DND-41 (cell line): ENCODE measurements at regions not wholly inside any gene's neighbourhood (a gene's known extent, or its start where the extent isn't known, plus 50 kb on each side); places are given as distances from the start of the nearest gene placed in this dataset.

Experiments used
- ATAC-seq: fragments of 200-7000 bp; cut with Tn5 transposase; 3 replicates; pipeline ENCODE4 v1.9.1; 2021; ENCODE audit warnings: low read depth; ENCODE audit not compliant: insufficient read depth
- DNase-seq: peaks from one replicate; pipeline ENCODE4 v3.0.0-alpha.2; 2020
- H2AFZ ChIP-seq: 2 replicates; pipeline ENCODE4 v1.6.0; 2012; ENCODE audit warnings: low read depth, low read length
- H3K27ac ChIP-seq: 2 replicates; pipeline ENCODE4 v1.5.1; 2012; ENCODE audit warnings: low read length, inconsistent platforms
- H3K27me3 ChIP-seq: fragments of 200-600 bp; sonication (generic); 2 replicates; pipeline ENCODE4 v1.6.0; 2012; ENCODE audit warnings: low read length, mild to moderate bottlenecking, inconsistent platforms; ENCODE audit not compliant: insufficient read depth, poor library complexity
- H3K36me3 ChIP-seq: 2 replicates; pipeline ENCODE4 v1.5.1; 2012; ENCODE audit warnings: low read length, inconsistent platforms; ENCODE audit not compliant: insufficient read depth
- H3K4me1 ChIP-seq: 2 replicates; pipeline ENCODE4 v1.5.1; 2012; ENCODE audit warnings: mild to moderate bottlenecking, low read length; ENCODE audit not compliant: insufficient read depth
- H3K4me2 ChIP-seq: 2 replicates; pipeline ENCODE4 v1.6.0; 2012; ENCODE audit warnings: mild to moderate bottlenecking, moderate library complexity, low read length, inconsistent platforms; ENCODE audit not compliant: insufficient read depth
- H3K4me3 ChIP-seq, 2 experiments: fragments of 200-600 bp in 1 of 2; shearing (Covaris generic) in 1 of 2; 2 replicates each; pipeline ENCODE4 v1.5.1; 2012 to 2016; ENCODE audit warnings: inconsistent platforms in 2 of 2, low read length in 2 of 2, mild to moderate bottlenecking in 2 of 2, low read depth in 1 of 2, moderate library complexity in 1 of 2
- H3K79me2 ChIP-seq: 2 replicates; pipeline ENCODE4 v1.6.0; 2012; ENCODE audit warnings: low read length, inconsistent platforms; ENCODE audit not compliant: insufficient read depth
- H3K9ac ChIP-seq: 2 replicates; pipeline ENCODE4 v1.6.0; 2012; ENCODE audit warnings: low read depth, mild to moderate bottlenecking, inconsistent platforms, low read length, moderate library complexity
- H3K9me3 ChIP-seq: 2 replicates; pipeline ENCODE4 v1.5.1; 2012; ENCODE audit warnings: low read length, moderate library complexity, mild to moderate bottlenecking, inconsistent platforms; ENCODE audit not compliant: insufficient read depth, severe bottlenecking
- H4K20me1 ChIP-seq: 2 replicates; pipeline ENCODE4 v1.6.0; 2012; ENCODE audit warnings: low read length; ENCODE audit not compliant: insufficient read depth
- CTCF ChIP-seq: IDR thresholded peaks from 2 replicates; pipeline ENCODE4 v1.5.1; 2012; ENCODE audit warnings: borderline replicate concordance, low read length, moderate library complexity, mild to moderate bottlenecking; ENCODE audit not compliant: poor library complexity, severe bottlenecking; ENCODE audit errors: extremely low read depth
- EZH2 ChIP-seq: IDR thresholded peaks from 3 replicates; pipeline ENCODE4 v1.6.1; 2012; ENCODE audit warnings: borderline replicate concordance, low read depth, mild to moderate bottlenecking, moderate library complexity, low read length, inconsistent platforms; ENCODE audit not compliant: severe bottlenecking

- Histone ChIP-seq H3K27me3 (no peaks in the 10 kb centered on the region), H3K4me3 (no peak overlapping the region), H3K4me1 (no peaks in the 10 kb centered on the region), H3K9me3 (no peaks in the 10 kb centered on the region), H3K79me2 (no peaks in the 10 kb centered on the region), H3K9ac (no peak overlapping the region), H2AFZ (no peak overlapping the region), H3K36me3 (no peaks in the 10 kb centered on the region), H3K4me2 (no peak overlapping the region), H4K20me1 (no peaks in the 10 kb centered on the region), H3K27ac (no peak overlapping the region)
- DNase-seq: no peak
- ATAC-seq: no peak
- TF ChIP-seq CTCF: no peak
- TF ChIP-seq EZH2: no peak
Observed at GRCh38 chr6:9467741-9468140, 947.1 kb downstream of the TFAP2A start.

- Histone ChIP-seq H3K27me3 (no peaks in the 10 kb centered on the region), H3K4me3 (no peak overlapping the region), H3K4me2 (no peak overlapping the region), H3K9ac (no peak overlapping the region), H3K4me1 (no peaks in the 10 kb centered on the region), H3K79me2 (no peaks in the 10 kb centered on the region), H3K27ac (no peak overlapping the region), H2AFZ (no peak overlapping the region), H3K9me3 (no peaks in the 10 kb centered on the region), H3K36me3 (no peaks in the 10 kb centered on the region), H4K20me1 (no peaks in the 10 kb centered on the region)
- no peak for ATAC-seq
- no peak for DNase-seq
- TF ChIP-seq CTCF (no peak), EZH2 (no peak)
Observed at GRCh38 chr6:9464583-9464982, 950.3 kb downstream of the TFAP2A start.

- H2AFZ ChIP-seq: no peak overlapping the region
- no peaks in the 10 kb centered on the region for H3K27me3 ChIP-seq
- H3K4me1 ChIP-seq: no peaks in the 10 kb centered on the region
- no peaks in the 10 kb centered on the region for H3K9me3 ChIP-seq
- TF ChIP-seq CTCF: no peak
- no peak for TF ChIP-seq EZH2
- no peaks in the 10 kb centered on the region for H4K20me1 ChIP-seq
- H3K27ac ChIP-seq: no peak overlapping the region
- no peak overlapping the region for H3K4me2 ChIP-seq
- no peaks in the 10 kb centered on the region for H3K79me2 ChIP-seq
- no peak overlapping the region for H3K9ac ChIP-seq
- no peak for ATAC-seq
- no peaks in the 10 kb centered on the region for H3K36me3 ChIP-seq
- no peak for DNase-seq
- no peak overlapping the region for H3K4me3 ChIP-seq
Observed at GRCh38 chr6:9463311-9463710, 951.6 kb downstream of the TFAP2A start.

- no peaks in the 10 kb centered on the region for H4K20me1 ChIP-seq
- H3K4me2 ChIP-seq: no peak overlapping the region
- H2AFZ ChIP-seq: no peak overlapping the region
- no peaks in the 10 kb centered on the region for H3K79me2 ChIP-seq
- no peak overlapping the region for H3K4me3 ChIP-seq
- H3K36me3 ChIP-seq: no peaks in the 10 kb centered on the region
- no peak overlapping the region for H3K9ac ChIP-seq
- TF ChIP-seq CTCF (no peak), EZH2 (no peak)
- no peaks in the 10 kb centered on the region for H3K9me3 ChIP-seq
- ATAC-seq: no peak
- no peak for DNase-seq
- H3K27ac ChIP-seq: no peak overlapping the region
- H3K4me1 ChIP-seq: no peaks in the 10 kb centered on the region
- H3K27me3 ChIP-seq: no peaks in the 10 kb centered on the region
Observed at GRCh38 chr6:9461188-9461587, 953.7 kb downstream of the TFAP2A start.
